NCI-H1930 (cell line): ENCODE measurements at regions not wholly inside any gene's neighbourhood (a gene's known extent, or its start where the extent isn't known, plus 50 kb on each side); places are given as distances from the start of the nearest gene placed in this dataset.
A peak's percentile ranks its signal among the peaks of the same experiment; 100 is the strongest.
"Not testable (repeated sequence)": the region's sequence is repeated elsewhere in the genome, so short reads cannot be mapped to it uniquely, and the experiment has no call there.

Experiments used
- DNase-seq, 2 experiments: peaks; one replicate each; lab custom pipeline; 2025; lab: John Stamatoyannopoulos, UW

- DNase-seq = no peak
Observed at GRCh38 chr2:7683196-7683595, 766.0 kb downstream of the RNF144A start.

GRCh38 chr2:7683708-7684107 is 766.5 kb downstream of the RNF144A start:
- DNase-seq = no peak

GRCh38 chr2:7685342-7686015 is 768.3 kb downstream of the RNF144A start:
- DNase-seq = no peak

- DNase-seq = no peak
Observed at GRCh38 chr2:7686016-7686385, 768.8 kb downstream of the RNF144A start.

- DNase-seq = no peak
Observed at GRCh38 chr2:7691961-7692656, 774.9 kb downstream of the RNF144A start.

GRCh38 chr2:7692657-7693161 is 775.5 kb downstream of the RNF144A start:
- DNase-seq = no peak

GRCh38 chr2:7693246-7694075 is 776.2 kb downstream of the RNF144A start:
- DNase-seq = no peak

- no peak for DNase-seq
Observed at GRCh38 chr2:7694076-7694985, 777.1 kb downstream of the RNF144A start.

GRCh38 chr2:7696556-7696955 is 779.3 kb downstream of the RNF144A start:
- DNase-seq = not testable (repeated sequence)

- no peak for DNase-seq
Observed at GRCh38 chr2:7697052-7697451, 779.8 kb downstream of the RNF144A start.

- DNase-seq = no peak
Observed at GRCh38 chr2:7701791-7702190, 784.6 kb downstream of the RNF144A start.

- DNase-seq = no peak
Observed at GRCh38 chr2:7703048-7703447, 785.8 kb downstream of the RNF144A start.

GRCh38 chr2:7703543-7704144 is 786.4 kb downstream of the RNF144A start:
- DNase-seq = peak in 1 of 2 experiments; percentile 64

- DNase-seq = no peak
Observed at GRCh38 chr2:7704296-7704865, 787.2 kb downstream of the RNF144A start.

GRCh38 chr2:7706791-7707190 is 789.6 kb downstream of the RNF144A start:
- no peak for DNase-seq

GRCh38 chr2:7707723-7708122 is 790.5 kb downstream of the RNF144A start:
- no peak for DNase-seq

GRCh38 chr2:7709907-7710306 is 792.7 kb downstream of the RNF144A start:
- DNase-seq = no peak

GRCh38 chr2:7711167-7711566 is 794.0 kb downstream of the RNF144A start:
- DNase-seq = no peak

GRCh38 chr2:7719876-7720275 is 802.7 kb downstream of the RNF144A start:
- DNase-seq = no peak

GRCh38 chr2:7721413-7721995 is 804.3 kb downstream of the RNF144A start:
- no peak for DNase-seq
